Left forelimb (tissue), 1 donor: ENCODE measurements at regions not wholly inside any gene's neighbourhood (a gene's known extent, or its start where the extent isn't known, plus 50 kb on each side); places are given as distances from the start of the nearest gene placed in this dataset.

Source experiments
- DNase-seq: peaks from one replicate; pipeline ENCODE4 v3.0.0-alpha.2; 2018; ENCODE audit warnings: low spot score

DNA sequence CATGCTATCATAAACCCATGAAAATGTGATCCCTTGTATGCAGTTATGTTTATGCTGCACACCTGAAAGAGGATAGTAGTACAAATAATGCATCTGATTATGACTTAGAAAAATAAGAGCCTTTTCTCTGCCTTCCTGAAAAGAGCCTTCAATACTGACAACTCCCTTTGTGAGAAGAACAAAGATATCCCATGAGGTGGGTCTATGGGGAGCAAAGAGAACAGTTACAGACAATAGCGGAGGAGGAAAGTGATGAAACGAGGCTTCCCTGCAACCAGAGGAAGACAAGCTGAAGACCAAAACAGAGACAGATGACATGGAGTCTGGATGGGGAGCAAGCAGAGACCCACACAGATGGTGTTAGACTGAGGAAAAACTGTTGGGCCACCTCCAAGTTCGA, 598.3 kb upstream of the PLXNA2 start:
- no peak for DNase-seq

- DNase-seq, result no peak
These were observed 600.0 kb upstream of the PLXNA2 start for GRCh38 chr1:208844158-208844557.

DNA sequence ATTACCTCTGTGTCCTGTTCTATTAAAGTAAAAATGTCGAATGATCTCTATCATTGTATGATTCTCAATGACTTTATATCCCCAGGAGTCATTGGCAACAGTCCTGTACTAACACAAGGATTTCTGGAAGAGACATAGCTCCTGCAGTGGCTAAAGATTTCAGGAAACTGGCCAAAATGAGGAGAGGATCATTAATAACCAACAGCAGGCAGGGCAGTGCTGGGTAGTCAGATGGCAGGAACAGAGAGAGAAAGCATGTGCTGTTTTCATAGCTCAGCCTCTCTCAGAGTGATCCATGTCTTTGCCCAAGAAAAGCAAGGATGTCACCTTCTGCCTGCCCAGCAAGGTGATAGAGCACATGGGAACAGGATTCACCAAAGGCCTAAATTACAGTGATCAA, 604.7 kb upstream of the PLXNA2 start:
- DNase-seq, result no peak

DNA sequence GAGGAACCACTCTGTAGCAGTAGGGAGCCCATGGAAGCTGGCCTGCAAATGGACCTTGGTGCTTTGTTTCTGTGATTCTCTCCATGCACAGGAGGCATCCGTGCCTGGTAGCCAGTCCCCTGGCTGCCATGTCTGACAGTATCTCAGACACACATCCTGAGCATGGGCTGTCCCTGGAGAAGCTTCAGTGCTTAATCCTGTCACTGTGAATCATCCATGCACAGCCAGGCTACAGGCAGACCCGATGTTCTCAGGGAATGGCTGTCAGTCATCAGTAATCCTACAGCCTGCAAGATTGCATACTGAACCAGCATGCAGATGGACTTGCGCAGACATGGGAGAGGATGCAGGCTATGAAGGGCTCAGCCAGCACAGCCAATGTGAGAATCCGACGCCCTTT, 606.3 kb upstream of the PLXNA2 start:
- DNase-seq, result no peak

GRCh38 chr1:208851366-208851765, 607.2 kb upstream of the PLXNA2 start:
- no peak for DNase-seq

DNA sequence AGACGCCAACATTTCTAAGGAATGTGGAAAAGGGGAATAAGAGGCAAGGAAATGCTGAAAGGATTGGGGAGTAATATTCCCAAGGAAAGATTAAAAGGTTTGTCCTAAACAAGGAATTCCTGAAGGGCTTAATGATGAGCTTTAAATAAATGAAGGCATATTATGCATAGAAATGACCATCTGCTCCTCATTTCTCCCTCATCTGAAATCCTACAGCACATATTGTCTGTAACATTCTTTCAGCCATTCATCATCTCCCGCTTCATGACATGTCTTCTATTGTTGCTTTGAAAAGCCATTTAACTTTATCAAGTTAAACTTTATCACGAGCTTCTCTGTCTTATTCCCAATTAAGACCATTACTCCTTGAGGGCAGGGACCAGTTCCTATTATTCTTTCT, 608.7 kb upstream of the PLXNA2 start:
- DNase-seq, result no peak

- DNase-seq, result no peak
These were observed 611.2 kb upstream of the PLXNA2 start for GRCh38 chr1:208855403-208855802.

- no peak for DNase-seq
These were observed 613.3 kb upstream of the PLXNA2 start for GRCh38 chr1:208857465-208857864.

DNA sequence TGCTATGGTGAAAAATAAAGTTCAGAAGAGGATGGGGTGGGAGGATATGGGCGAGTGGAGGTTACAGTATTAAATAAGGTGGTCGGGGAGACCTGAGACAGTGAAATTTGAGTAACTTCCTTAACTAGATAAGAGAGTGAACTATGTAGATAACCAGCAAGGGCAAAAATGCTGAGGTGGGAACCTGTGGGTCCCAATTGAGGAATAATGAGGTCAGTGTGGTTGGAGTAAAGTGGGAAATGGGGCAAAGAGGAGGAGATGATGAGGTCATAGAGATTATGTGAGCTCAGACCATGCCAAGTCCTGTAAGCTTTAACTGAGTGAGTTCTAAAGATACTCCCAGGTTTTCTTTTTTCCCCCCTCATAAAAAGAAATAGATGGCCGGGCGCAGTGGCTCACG, 614.6 kb upstream of the PLXNA2 start:
- no peak for DNase-seq

DNA sequence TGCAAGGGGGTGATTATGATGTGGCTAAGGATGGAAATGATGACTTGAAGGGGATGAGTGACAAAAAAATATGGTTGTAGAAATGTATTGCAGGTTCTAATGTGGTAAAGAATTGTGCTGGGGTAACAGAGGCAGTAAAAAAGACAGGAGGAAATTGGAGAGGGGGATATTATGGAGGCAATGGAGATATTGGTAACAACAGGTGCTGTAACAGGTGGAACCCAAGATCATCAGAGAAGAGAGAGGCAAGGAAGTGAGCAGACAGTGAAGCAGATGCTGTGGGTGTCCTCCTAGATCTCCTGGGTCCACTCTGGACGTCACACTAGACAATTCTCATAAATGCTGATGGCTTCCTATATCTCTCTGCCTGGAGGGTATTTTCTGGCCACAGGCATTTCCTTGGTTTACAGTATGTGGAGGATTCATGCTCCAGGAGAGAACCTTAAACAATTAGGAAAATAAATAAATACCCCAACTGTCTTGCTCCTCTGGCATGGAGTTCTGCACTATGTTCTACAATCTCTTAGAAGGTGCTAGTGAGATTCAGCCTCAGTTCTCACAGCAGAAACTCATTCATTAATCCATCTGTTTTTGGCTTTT, 620.3 kb upstream of the PLXNA2 start:
- no peak for DNase-seq

DNA sequence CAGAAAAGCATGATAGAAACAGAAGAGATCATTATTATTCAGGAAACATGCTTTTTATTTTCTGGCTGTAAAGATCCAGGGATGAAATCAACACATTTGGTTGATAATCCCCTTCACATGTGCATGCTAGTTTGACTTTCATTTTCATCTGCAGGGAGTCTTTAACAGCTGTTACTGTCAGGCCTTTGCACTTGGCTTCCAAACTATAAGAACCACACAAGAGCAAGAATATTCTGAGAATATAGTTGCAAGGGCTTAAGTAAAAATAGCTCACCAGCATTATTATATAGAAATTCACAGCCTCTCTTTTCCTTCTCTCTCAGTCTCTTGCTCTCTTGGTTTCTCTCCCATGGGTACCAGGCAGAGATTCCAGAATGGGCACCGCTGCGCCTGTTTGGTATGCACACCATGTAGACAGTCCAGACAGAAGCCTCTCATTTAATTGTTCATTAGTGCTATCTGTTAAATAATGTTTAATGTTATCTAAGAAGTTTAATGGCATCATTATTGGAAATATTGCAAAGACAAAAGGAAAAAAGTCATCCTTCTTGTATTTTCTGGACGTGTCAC, 622.3 kb upstream of the PLXNA2 start:
- no peak for DNase-seq

DNA sequence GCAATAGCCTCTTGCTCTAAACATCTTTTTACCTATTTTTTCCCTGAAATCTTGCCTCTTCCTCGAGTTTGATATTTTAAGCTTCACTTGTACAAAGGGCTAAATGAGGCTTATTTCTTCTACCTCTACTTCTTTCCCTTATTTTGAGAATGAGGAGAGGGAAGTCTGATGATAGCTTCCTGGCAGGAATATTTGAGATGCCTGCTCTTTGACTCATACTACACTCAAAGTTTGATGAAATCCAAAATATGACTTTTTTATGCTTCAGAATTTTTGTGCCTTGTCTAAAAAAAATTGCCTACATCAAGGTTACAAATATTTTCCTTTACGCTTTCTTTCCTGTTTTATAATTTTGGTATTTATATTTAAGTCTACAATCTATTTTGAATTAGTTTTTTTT, 624.4 kb upstream of the PLXNA2 start:
- DNase-seq, result no peak

- no peak for DNase-seq
These were observed 630.7 kb upstream of the PLXNA2 start for GRCh38 chr1:208874915-208875314.

DNA sequence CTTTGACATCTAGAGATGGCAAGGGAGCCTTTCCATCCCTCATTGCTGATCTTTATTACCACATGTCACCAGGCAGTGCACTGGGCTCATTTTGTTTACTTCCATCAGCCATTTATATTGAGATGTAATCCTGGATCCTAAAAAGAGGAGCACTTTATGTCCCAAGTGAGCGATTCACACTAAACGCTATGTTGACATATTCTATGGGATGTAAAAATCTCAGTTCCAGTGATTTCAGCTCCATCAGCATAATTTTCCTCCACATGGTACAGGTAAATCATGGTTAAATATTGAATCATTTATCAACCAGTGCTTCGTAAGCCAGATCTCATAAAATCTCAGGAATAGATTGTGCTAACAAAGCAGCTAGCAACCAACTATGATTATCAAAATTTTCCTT, 634.8 kb upstream of the PLXNA2 start:
- no peak for DNase-seq

GRCh38 chr1:208880433-208881100, 636.4 kb upstream of the PLXNA2 start:
- no peak for DNase-seq

DNA sequence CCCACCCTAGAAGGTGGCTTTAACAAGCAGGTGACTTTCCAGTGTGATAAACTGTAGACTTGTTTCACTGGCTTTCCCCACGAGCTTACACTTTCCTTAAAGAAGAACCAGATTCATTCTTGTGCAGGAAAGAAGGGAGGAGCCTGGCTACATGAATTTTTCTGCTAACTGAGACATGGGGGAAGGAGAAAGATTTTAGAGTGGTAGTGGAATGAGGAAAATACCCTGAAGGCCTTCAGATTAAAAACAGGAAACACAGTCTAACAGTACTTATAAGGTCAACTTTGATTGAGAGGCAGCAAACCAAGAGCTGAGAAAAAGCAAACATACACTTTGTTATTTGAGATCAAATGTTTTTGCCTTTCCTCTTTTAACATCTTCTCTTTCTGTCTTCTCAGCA, 640.9 kb upstream of the PLXNA2 start:
- no peak for DNase-seq

- no peak for DNase-seq
These were observed 641.5 kb upstream of the PLXNA2 start for GRCh38 chr1:208885650-208886049.

DNA sequence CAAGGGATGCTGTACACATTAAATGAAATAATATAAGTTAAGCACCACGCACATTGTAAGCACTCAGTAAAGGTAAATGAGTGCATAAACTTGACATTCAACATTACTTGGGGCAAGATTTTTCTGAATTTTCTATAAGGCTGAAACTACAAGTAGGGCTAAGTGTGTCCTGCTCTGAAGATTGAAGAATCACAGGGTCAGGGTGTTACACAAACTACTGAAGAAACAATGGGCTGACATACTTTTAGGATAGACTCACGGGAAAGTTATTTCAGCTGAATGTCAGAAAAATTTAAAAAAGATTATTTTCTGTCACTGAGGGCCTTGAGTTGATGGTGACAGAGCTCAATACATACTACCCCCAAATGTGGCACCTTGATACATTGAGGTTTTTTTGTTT, 644.2 kb upstream of the PLXNA2 start:
- DNase-seq, result no peak

- DNase-seq, result no peak
These were observed 648.0 kb upstream of the PLXNA2 start for GRCh38 chr1:208892147-208892546.

- DNase-seq, result no peak
These were observed 649.1 kb upstream of the PLXNA2 start for GRCh38 chr1:208893251-208893650.

GRCh38 chr1:208895181-208895580, 651.0 kb upstream of the PLXNA2 start:
- no peak for DNase-seq

- DNase-seq, result no peak
These were observed 651.6 kb upstream of the PLXNA2 start for GRCh38 chr1:208895820-208896219.

DNA sequence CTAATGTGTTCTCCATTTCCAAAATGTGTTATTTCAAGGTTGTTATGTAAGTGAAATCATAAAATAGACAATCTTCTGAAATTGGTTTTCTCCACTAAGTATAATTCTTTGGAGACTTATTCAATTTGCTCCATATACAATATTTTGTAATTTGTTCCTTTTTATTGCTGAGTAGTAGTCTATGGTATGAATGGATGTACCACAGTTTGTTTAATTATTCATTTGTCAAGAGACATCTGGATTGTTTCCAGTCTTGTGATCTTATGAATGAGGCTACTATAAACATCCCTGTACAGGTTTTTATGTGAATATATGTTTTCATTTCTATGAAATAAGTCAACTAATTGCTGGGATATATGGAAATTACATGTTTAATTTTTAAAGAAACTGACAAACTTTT, 652.6 kb upstream of the PLXNA2 start:
- no peak for DNase-seq

DNA sequence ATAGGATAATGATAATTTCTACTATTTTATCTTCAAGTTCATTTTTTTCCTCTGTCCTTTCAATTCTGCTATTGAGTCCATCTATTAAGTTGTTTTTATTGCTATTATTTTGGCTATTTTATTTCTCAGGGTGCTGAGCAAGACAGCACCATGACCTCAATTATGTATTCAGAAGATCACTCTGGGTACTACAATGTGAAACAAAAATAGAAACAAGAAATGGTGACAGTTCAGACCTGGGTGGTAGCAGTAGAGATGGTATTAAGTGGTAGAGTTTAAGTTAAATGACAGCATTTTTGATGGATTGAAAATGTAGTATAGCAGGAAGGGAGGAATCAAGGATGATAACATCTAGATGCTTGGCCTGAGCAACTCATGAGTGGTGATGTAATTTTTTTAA, 655.3 kb upstream of the PLXNA2 start:
- no peak for DNase-seq
